Chondrocyte (in vitro differentiated cells): ENCODE measurements at regions not wholly inside any gene's neighbourhood (a gene's known extent, or its start where the extent isn't known, plus 50 kb on each side); places are given as distances from the start of the nearest gene placed in this dataset.

ENCODE experiments used
- DNase-seq: peaks from one replicate; pipeline ENCODE4 v3.0.0; 2021; ENCODE audit warnings: mixed read lengths, low spot score
- H3K27ac Mint-ChIP-seq: one replicate; pipeline ENCODE4 v1.8.0; 2021; ENCODE audit warnings: mild to moderate bottlenecking, moderate library complexity, mixed read lengths; ENCODE audit not compliant: unreplicated experiment
- H3K27me3 Mint-ChIP-seq: 2 replicates; pipeline ENCODE4 v1.8.0; 2021; ENCODE audit warnings: low read depth, mixed read lengths
- H3K36me3 Mint-ChIP-seq: 2 replicates; pipeline ENCODE4 v1.8.0; 2021; ENCODE audit warnings: low read depth, mixed read lengths
- H3K4me1 Mint-ChIP-seq: 2 replicates; pipeline ENCODE4 v1.8.0; 2021; ENCODE audit warnings: low read depth, mild to moderate bottlenecking, mixed read lengths
- H3K4me3 Mint-ChIP-seq: one replicate; pipeline ENCODE4 v1.8.0; 2021; ENCODE audit warnings: mild to moderate bottlenecking, moderate library complexity, mixed read lengths; ENCODE audit not compliant: unreplicated experiment
- H3K9me3 Mint-ChIP-seq: 2 replicates; pipeline ENCODE4 v1.8.0; 2021; ENCODE audit warnings: low read depth, mixed read lengths
- TF ChIP-seq, protein P1 (sequence below): fragments of 200-600 bp; sonication (generic); IDR thresholded peaks from 2 replicates; pipeline ENCODE4 v1.5.0; 2021; ENCODE audit warnings: antibody characterized with exemption, mild to moderate bottlenecking, moderate library complexity

GRCh38 chr4:27234306-27234899, 373.8 kb downstream of the STIM2 start:
- Mint-ChIP-seq H3K9me3 (peaks cover 12% of the 10 kb centered on the region), H3K27ac (no peak overlapping the region), H3K4me1 (no peaks in the 10 kb centered on the region), H3K36me3 (no peaks in the 10 kb centered on the region), H3K27me3 (peaks cover 3% of the 10 kb centered on the region), H3K4me3 (no peak overlapping the region)
- TF ChIP-seq, protein P1, sequence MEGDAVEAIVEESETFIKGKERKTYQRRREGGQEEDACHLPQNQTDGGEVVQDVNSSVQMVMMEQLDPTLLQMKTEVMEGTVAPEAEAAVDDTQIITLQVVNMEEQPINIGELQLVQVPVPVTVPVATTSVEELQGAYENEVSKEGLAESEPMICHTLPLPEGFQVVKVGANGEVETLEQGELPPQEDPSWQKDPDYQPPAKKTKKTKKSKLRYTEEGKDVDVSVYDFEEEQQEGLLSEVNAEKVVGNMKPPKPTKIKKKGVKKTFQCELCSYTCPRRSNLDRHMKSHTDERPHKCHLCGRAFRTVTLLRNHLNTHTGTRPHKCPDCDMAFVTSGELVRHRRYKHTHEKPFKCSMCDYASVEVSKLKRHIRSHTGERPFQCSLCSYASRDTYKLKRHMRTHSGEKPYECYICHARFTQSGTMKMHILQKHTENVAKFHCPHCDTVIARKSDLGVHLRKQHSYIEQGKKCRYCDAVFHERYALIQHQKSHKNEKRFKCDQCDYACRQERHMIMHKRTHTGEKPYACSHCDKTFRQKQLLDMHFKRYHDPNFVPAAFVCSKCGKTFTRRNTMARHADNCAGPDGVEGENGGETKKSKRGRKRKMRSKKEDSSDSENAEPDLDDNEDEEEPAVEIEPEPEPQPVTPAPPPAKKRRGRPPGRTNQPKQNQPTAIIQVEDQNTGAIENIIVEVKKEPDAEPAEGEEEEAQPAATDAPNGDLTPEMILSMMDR: no peak
- DNase-seq: no peak

DNA sequence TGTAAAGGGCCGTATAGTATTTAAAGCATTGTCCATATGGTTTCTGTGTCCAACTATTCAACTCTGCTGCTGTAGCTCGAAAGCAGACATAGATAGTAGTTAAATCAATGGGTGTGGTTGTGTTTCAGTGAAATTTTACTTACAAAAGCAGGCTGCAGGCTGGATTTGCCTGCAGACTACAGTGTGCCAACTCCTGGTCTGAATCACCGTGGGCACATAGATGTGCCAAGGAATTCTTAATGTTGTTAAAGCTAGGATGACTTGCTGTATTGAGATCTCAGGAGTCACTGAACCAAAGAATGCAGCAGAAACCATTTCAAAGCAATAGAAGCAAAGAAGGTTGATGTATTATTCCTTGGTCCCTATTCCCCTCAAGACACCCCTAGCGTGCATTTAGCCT, 379.0 kb downstream of the STIM2 start:
- Mint-ChIP-seq H3K27ac (no peak overlapping the region), H3K4me3 (no peak overlapping the region), H3K27me3 (no peaks in the 10 kb centered on the region), H3K4me1 (no peaks in the 10 kb centered on the region), H3K36me3 (no peaks in the 10 kb centered on the region), H3K9me3 (peaks cover 14% of the 10 kb centered on the region)
- TF ChIP-seq, protein P1: no peak
- no peak for DNase-seq

GRCh38 chr4:27242217-27242616, 381.6 kb downstream of the STIM2 start:
- Mint-ChIP-seq H3K27ac (no peak overlapping the region), H3K36me3 (no peaks in the 10 kb centered on the region), H3K27me3 (no peaks in the 10 kb centered on the region), H3K4me1 (no peaks in the 10 kb centered on the region), H3K4me3 (no peak overlapping the region), H3K9me3 (peaks cover 14% of the 10 kb centered on the region)
- TF ChIP-seq, protein P1: no peak
- DNase-seq: no peak

GRCh38 chr4:27245216-27245615, 384.6 kb downstream of the STIM2 start:
- no peak for DNase-seq
- TF ChIP-seq, protein P1: no peak
- no peaks in the 10 kb centered on the region for H3K36me3 Mint-ChIP-seq
- H3K4me3 Mint-ChIP-seq: no peak overlapping the region
- H3K9me3 Mint-ChIP-seq: peaks cover 7% of the 10 kb centered on the region
- H3K4me1 Mint-ChIP-seq: no peaks in the 10 kb centered on the region
- no peaks in the 10 kb centered on the region for H3K27me3 Mint-ChIP-seq
- H3K27ac Mint-ChIP-seq: no peak overlapping the region

GRCh38 chr4:27248829-27249228, 388.2 kb downstream of the STIM2 start:
- peaks cover 3% of the 10 kb centered on the region for H3K9me3 Mint-ChIP-seq
- TF ChIP-seq, protein P1: no peak
- no peaks in the 10 kb centered on the region for H3K36me3 Mint-ChIP-seq
- H3K27ac Mint-ChIP-seq: no peak overlapping the region
- no peak overlapping the region for H3K4me3 Mint-ChIP-seq
- no peaks in the 10 kb centered on the region for H3K4me1 Mint-ChIP-seq
- no peaks in the 10 kb centered on the region for H3K27me3 Mint-ChIP-seq
- DNase-seq: no peak
